Brain pericyte (primary cell): ENCODE measurements at regions not wholly inside any gene's neighbourhood (a gene's known extent, or its start where the extent isn't known, plus 50 kb on each side); places are given as distances from the start of the nearest gene placed in this dataset.
"Not testable (repeated sequence)": the region's sequence is repeated elsewhere in the genome, so short reads cannot be mapped to it uniquely, and the experiment has no call there.

Experiments used
- DNase-seq: peaks from one replicate; pipeline ENCODE4 v3.0.0-alpha.2; 2012; ENCODE audit warnings: low read depth, low spot score

DNA sequence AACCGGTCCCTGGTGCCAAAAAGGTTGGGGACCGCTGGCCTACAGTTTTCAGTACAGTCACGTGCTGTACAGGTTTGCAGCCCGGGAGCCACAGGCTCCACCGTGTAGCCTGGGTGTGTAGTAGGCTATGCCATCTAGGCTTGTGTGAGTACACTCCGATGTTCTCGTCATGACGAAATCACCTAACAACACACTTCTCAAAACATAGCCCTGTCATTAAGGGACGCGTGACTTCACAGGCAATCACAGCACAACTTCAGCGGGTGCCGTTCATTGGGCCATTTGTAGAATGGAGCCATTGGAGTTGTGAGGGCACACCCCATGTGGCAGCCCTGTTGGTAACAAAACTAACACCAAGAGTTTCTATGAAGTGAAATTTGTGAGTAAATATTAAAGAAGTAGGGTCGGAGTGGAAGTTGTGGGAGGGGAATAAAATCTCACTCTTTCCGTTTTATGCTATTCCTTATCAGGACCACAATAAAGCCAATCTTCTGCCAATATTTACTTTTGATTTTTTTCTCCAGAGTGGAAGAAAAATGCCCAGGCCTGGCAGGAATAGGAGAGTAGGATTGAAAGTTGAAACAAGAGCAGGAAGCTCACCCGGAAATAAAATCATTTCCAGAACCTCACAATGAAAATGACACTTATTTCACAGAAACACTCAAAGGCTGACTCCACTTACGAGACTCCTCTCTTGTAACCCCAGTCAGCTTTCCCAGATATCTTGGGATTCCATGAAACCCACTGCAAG lies 63.7 kb upstream of the PTPN1 start:
- DNase-seq = no peak

GRCh38 chr20:50447102-50447804 lies 62.9 kb upstream of the PTPN1 start:
- no peak for DNase-seq

- no peak for DNase-seq
Observed at GRCh38 chr20:50447817-50448216, 62.4 kb upstream of the PTPN1 start.

DNA sequence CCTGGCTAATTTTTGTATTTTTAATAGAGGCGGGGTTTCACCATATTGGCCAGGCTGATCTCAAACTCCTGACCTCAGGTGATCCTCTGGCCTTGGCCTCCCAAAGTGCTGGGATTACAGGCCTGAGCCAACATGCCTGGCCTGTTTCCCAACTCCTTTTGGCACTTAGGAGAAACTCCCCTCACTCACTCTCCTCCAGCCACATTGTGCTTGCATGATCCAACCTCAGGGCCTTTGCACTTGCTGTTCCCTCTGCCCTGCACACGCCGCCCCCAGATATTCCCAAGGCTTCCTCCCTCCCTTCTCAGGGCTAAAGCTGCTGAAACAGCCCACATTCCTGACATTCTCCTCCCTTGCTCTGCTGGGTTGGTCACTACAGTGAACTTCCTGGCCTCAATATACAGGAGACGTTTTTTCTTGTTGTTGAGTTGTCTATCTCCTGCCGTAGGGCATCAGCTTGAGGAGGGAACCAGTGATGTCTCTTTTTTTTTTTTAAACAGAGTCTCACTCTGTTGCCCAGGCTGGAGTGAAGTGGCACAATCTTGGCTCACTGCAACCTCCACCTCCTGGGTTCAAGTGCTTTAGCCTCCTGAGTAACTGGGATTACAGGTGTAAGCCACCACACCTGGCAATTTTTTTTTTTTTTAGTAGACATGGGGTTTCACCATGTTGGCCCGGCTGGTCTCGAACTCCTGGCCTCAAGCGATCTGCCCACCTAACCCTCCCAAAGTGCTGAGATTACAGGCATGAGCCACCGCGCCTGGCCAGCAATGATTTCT lies 61.4 kb upstream of the PTPN1 start:
- not testable (repeated sequence) for DNase-seq

DNA sequence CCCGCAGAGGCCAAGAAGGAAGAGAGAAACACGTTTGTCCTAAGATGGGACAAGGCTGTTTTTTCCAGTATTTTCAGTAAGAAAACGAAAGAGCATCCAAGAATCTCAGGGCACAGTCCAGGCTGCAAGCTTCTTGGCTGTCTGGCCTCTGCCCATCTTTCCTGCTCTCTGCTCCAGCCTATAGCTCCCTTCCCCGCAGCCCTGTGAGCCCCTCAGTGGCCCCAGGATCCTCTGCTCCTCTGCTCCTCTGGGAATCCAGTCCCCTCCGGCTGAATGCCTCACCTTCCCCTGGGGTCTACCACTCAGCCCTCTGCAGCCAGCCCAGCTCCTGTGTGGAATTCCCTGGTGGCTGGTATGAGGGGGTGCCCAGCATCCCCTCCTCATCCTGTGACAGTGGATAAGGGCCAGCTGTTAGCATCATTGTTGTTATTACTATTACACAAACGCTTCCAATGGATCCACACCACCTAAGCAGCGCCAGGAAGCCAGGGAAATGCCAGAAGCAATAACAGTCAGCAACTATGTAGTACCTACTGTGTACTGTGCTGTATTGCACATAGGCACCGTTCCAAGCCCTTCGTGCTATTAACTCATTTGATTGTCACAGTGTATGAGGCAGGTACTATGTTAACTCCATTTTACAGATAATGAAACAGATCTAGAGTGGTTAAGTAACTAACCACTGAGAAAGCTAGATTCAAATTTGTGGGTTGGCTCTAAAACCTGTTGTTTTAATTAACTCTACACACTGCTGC lies 60.3 kb upstream of the PTPN1 start:
- DNase-seq = no peak

GRCh38 chr20:50450493-50450826 lies 59.7 kb upstream of the PTPN1 start:
- DNase-seq = no peak

- DNase-seq = no peak
Observed at GRCh38 chr20:50450881-50451752, 59.1 kb upstream of the PTPN1 start.

DNA sequence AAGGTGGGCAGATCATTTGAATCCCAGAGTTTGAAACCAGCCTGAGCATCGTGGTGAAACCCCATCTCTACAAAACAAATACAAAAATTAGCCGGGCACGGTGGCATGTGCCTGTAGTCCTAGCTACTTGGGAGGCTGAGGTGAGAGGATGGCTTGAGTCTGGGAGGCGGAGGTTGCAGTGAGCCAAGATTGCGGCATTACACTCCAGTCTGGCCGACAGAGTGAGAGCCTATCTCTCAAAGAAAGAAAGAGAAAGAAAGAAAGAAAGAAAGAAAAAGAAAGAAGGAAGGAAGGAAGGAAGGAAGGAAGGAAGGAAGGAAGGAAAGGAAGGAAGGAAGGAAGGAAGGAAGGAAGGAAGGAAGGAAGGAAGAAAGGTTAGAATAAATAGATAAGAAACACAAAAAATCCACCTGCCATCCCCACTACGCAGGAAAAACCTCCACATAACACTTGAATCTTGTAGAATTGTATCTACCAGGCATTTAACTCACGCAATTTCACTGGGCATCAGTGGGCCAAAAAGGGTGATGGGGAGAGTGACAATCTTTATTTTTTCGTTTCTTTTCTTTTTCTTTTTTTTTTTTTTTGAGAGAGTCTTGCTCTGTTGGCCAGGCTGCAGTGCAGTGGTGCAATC lies 58.3 kb upstream of the PTPN1 start:
- DNase-seq = not testable (repeated sequence)

DNA sequence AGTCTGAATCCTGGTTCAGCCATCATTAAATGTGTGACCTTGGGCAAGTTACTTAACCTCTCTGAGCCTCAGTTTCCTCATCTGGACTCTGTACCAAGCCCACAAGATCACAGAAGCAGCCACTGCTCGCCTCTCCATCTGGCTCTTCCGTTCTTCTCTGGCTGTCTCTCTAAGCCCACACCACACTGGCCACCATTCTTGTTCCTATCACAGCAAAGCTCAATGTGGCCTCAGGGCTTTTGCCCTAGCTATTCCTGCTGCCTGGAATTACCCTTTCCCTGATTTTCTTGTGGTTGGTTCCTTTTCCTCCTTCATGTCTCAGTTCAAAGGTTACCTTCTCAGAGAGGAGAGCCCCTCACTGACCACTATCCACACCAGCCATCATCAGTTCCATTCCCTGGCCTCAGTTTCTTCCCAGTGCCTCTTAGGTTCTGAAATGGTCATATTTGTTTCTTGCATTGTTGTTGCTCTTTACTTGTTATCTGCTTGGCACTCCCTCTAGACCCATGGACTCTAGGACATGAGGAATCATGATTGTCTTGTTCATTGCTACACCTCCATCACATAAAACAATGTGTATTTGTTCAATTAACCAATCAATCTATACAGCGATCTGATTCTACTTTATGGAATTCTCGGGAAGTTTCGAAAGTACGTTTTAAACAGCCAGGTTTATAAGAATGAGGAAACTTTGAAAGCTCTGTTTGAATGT lies 56.5 kb upstream of the PTPN1 start:
- no peak for DNase-seq

- DNase-seq = not testable (repeated sequence)
Observed at GRCh38 chr20:50455245-50455644, 54.9 kb upstream of the PTPN1 start.

DNA sequence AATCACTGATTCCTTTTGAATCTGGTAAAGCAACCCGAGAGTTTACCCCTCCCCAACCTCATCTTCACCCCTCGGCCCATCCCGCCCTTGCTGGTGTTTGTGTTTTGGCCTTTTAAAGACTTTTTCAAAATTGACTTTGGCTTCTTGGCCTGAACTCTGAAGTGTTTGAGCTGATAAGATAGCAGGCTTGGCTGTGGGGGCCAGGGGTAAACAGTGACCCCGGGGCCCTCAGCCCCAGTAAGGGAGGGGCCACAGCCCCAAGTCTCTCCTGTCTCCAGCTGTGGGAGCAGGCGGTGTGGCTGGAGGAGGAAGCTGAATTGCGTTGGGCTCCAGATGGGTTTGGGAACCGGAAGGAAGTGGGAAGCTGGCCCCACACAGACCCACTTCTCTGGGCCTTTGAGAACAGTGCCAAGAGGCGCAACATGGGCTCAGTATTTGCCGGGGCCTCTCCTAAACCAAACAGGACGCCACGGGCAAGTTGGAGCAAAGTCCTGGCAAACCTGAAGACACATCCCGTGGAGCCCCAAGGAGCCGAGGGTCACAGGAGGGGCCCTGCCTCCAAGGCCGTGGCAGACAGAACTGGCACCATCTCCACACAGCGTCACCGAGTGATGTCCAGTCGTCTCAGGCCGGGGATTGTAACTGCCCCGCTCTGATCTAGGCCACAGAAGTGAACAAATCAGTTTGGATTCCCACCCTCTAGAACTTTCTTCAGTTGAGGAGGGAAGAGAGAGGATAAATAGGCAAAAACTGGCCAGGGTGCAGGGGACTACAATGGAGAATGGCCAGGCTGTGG lies 54.3 kb upstream of the PTPN1 start:
- DNase-seq = no peak

- DNase-seq = no peak
Observed at GRCh38 chr20:50456452-50457324, 53.5 kb upstream of the PTPN1 start.

DNA sequence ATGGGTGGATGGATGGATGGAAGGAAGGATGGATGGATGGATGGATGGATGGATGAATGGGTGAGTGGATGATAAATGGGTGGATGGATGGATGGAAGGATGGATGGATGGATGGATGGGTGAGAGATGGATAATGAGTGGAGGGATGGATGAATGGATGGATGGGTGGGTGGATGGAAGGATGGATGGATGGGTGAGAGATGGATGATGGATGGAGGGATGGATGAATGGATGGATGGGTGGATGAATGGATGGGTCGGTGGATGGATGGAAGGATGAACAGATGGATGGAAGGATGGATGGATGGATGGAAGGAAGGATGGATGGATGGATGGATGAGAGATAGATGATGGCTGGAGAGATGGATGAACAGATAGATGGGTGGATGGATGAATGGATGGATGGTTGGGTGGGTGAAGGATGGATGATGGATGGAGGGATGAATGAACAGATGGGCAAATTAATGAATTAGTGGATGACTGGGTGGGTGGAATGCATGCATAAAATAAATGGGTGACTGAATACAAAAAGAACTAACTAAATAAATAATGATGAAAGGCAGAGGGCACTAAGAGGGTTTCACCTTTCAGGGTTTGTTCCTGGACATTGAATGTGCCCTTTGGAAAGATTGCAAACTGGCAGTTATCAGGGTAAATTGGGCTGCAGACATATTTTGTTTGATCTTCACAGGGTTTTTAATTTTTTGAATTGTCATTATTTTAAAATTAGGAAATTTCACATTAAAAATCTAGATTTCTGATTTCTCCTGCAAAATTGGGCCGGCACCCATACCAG lies 50.9 kb upstream of the PTPN1 start:
- no peak for DNase-seq

GRCh38 chr20:50460115-50460607 lies 50.0 kb upstream of the PTPN1 start:
- no peak for DNase-seq
